K562 (cell line): ENCODE measurements at regions not wholly inside any gene's neighbourhood (a gene's known extent, or its start where the extent isn't known, plus 50 kb on each side); places are given as distances from the start of the nearest gene placed in this dataset.

Experiments
- ATAC-seq: fragments of 200-7000 bp; cut with Tn5 transposase; 3 replicates; pipeline ENCODE4 v1.9.1; 2020; ENCODE audit warnings: moderate library complexity
- BruUV-seq: library from RNA; stranded (reverse); fragments of 400-500 nt; replicated peaks from 2 replicates; lab custom pipeline; 2021; lab: Mats Ljungman, UMichigan
- CTCF ChIA-PET: fragments of 300-600 bp; formaldehyde crosslinking; extraction: SDS; loops from one replicate; lab custom pipeline; 2021; ENCODE audit warnings: low intra/inter-chr PET ratio; lab: Yijun Ruan, JAX
- POLR2A ChIA-PET: fragments of 300-600, 350-650 bp; sonication (Branson Sonifier 250); formaldehyde crosslinking; extraction: SDS; loops from one replicate; lab custom pipeline; 2021; ENCODE audit warnings: antibody characterized with exemption, inconsistent platforms; lab: Yijun Ruan, JAX
- DNase-seq, 4 experiments: peaks; one replicate each; pipeline versions ENCODE4 v3.0.0 to v3.0.0-alpha.2; 2011 to 2018; ENCODE audit warnings: low spot score in 3 of 4, mixed read lengths in 3 of 4; ENCODE audit errors: extremely low read depth in 1 of 4
- FAIRE-seq: peaks from 2 replicates; lab custom pipeline; 2011; peaks lifted over from hg19 to GRCh38; lab: Jason Lieb, UNC
- H2AFZ ChIP-seq: 2 replicates; pipeline ENCODE4 v1.6.0; 2011; ENCODE audit warnings: low read depth, low read length, control low read depth, inconsistent platforms
- H3K27ac ChIP-seq: fragments of 200-600 bp; 3 replicates; pipeline ENCODE4 v1.8.0; 2011; ENCODE audit warnings: low read depth, mild to moderate bottlenecking, control low read depth, inconsistent platforms, low read length, moderate library complexity, mixed read lengths; ENCODE audit errors: extremely low read depth
- H3K27me3 ChIP-seq, 2 experiments: fragments of 300-600 bp in 1 of 2; 2 replicates in 1 of 2; 3 replicates in 1 of 2; pipeline versions ENCODE4 v1.6.0 to v1.8.0; 2011; ENCODE audit warnings: inconsistent platforms in 2 of 2, low read length in 2 of 2, mild to moderate bottlenecking in 1 of 2, mixed read lengths in 1 of 2, moderate library complexity in 1 of 2; ENCODE audit not compliant: control insufficient read depth in 2 of 2, insufficient read depth in 2 of 2
- H3K36me3 ChIP-seq: fragments of 300-600 bp; 3 replicates; pipeline ENCODE4 v1.8.0; 2011; ENCODE audit warnings: mild to moderate bottlenecking, low read length, inconsistent platforms; ENCODE audit not compliant: control insufficient read depth, insufficient read depth
- H3K4me1 ChIP-seq, 2 experiments: fragments of 200-600 bp in 1 of 2; replicated peaks in 1 of 2; 2 replicates in 1 of 2; 3 replicates in 1 of 2; pipeline versions ENCODE4 v1.5.1 to v1.8.0; 2011; ENCODE audit warnings: inconsistent platforms in 2 of 2, low read length in 2 of 2, mild to moderate bottlenecking in 1 of 2, mixed read lengths in 1 of 2, moderate library complexity in 1 of 2; ENCODE audit not compliant: control insufficient read depth in 2 of 2, insufficient read depth in 2 of 2
- H3K4me2 ChIP-seq: 2 replicates; pipeline ENCODE4 v1.6.1; 2011; ENCODE audit warnings: low read length, control low read depth, inconsistent platforms, mixed read lengths; ENCODE audit not compliant: insufficient read depth
- H3K4me3 ChIP-seq: fragments of 200-600 bp; sonication (generic), shearing (Covaris generic); 2 replicates; pipeline ENCODE4 v1.5.1; 2016; ENCODE audit warnings: control low read depth, inconsistent platforms
- H3K79me2 ChIP-seq: fragments of 200-600 bp; 3 replicates; pipeline ENCODE4 v1.8.0; 2011; ENCODE audit warnings: low read length, inconsistent platforms; ENCODE audit not compliant: control insufficient read depth, insufficient read depth
- H3K9ac ChIP-seq, 2 experiments: 2 replicates each; pipeline versions ENCODE4 v1.6.0 to v1.6.1; 2011; ENCODE audit warnings: low read depth in 2 of 2, low read length in 2 of 2, control low read depth in 1 of 2, inconsistent platforms in 1 of 2, mild to moderate bottlenecking in 1 of 2, mixed read lengths in 1 of 2; ENCODE audit not compliant: insufficient read depth in 1 of 2
- H3K9me1 ChIP-seq: one replicate; pipeline ENCODE4 v1.6.0; 2011; ENCODE audit warnings: inconsistent platforms, mild to moderate bottlenecking, low read length, moderate library complexity; ENCODE audit not compliant: control insufficient read depth, insufficient read depth
- H3K9me3 ChIP-seq: replicated peaks from 2 replicates; pipeline ENCODE4 v1.5.1; 2011; ENCODE audit warnings: low read depth, low read length, inconsistent platforms; ENCODE audit not compliant: control insufficient read depth, insufficient read depth
- H4K20me1 ChIP-seq: replicated peaks from 2 replicates; pipeline ENCODE4 v1.6.1; 2011; ENCODE audit warnings: low read length, inconsistent platforms, mixed read lengths; ENCODE audit not compliant: control insufficient read depth, insufficient read depth
- ARID4B ChIP-seq: sonication (generic); formaldehyde crosslinking; IDR thresholded peaks from 2 replicates; pipeline ENCODE4 v1.8.0; 2022; ENCODE audit warnings: mild to moderate bottlenecking, missing genetic modification reagents
- DNMT1 ChIP-seq: fragments of 450-650 bp; IDR thresholded peaks from 2 replicates; pipeline ENCODE4 v1.6.1; 2016; ENCODE audit warnings: antibody characterized with exemption, mild to moderate bottlenecking
- IRF2 ChIP-seq: sonication (generic); formaldehyde crosslinking; IDR thresholded peaks from 2 replicates; pipeline ENCODE4 v1.8.1; 2022; ENCODE audit warnings: mild to moderate bottlenecking, missing genetic modification reagents
- KDM4B ChIP-seq, 2 experiments: fragments of 450-650 bp in 1 of 2; sonication (generic) in 1 of 2; IDR thresholded peaks; 2 replicates each; pipeline ENCODE4 v1.6.1; 2016 to 2017; ENCODE audit warnings: borderline replicate concordance in 2 of 2, antibody characterized with exemption in 1 of 2, low read depth in 1 of 2, mild to moderate bottlenecking in 1 of 2
- NELFE ChIP-seq: IDR thresholded peaks from 2 replicates; pipeline ENCODE4 v1.6.1; 2011; ENCODE audit warnings: mild to moderate bottlenecking; ENCODE audit not compliant: insufficient read depth, insufficient read length
- SETDB1 ChIP-seq: IDR thresholded peaks from one replicate; pipeline ENCODE4 v1.6.1; 2012; ENCODE audit warnings: low read length, control low read depth, inconsistent platforms
- TAF9B ChIP-seq: fragments of 450-650 bp; IDR thresholded peaks from 2 replicates; pipeline ENCODE4 v1.6.1; 2018; ENCODE audit warnings: mild to moderate bottlenecking; ENCODE audit not compliant: partially characterized antibody
- TEAD2 ChIP-seq: fragments of 450-650 bp; IDR thresholded peaks from 2 replicates; pipeline ENCODE4 v1.6.1; 2016; ENCODE audit warnings: missing genetic modification characterization, control low read depth, missing compliant biosample characterization
- YBX1 ChIP-seq: fragments of 450-650 bp; IDR thresholded peaks from 2 replicates; pipeline ENCODE4 v1.7.1; 2016; ENCODE audit warnings: mild to moderate bottlenecking
- ZEB2 ChIP-seq: fragments of 450-650 bp; IDR thresholded peaks from 2 replicates; pipeline ENCODE4 v1.6.1; 2016
- ZNF316 ChIP-seq: fragments of 450-650 bp; IDR thresholded peaks from 2 replicates; pipeline ENCODE4 v1.6.1; 2016
- WGBS: fragments of 100-300 bp; shearing (Covaris generic); methylation state at CpG from one replicate; pipeline ENCODE4 v1.1.6; 2016; ENCODE audit warnings: low coverage, mixed read lengths; ENCODE audit not compliant: insufficient coverage; ENCODE audit errors: missing lambda C conversion rate; 5-methylcytosine and 5-hydroxymethylcytosine counted together
- in situ Hi-C: fragments of 300-500 bp; cut with MboI; formaldehyde crosslinking; loops from 4 replicates; pipeline ENCODE4 v1.15.0; 2018; ENCODE audit warnings: inconsistent platforms, mixed read lengths
- intact Hi-C: fragments of 100-400 bp; cut with micrococcal nuclease; formaldehyde crosslinking; loops from 2 replicates; pipeline ENCODE4 v1.14.2; 2022
- TF ChIP-seq, protein P1 (sequence below): fragments of 250-450 bp; sonication (Bioruptor Pico); IDR thresholded peaks from 2 replicates; pipeline ENCODE4 v1.8.0; 2021; ENCODE audit warnings: borderline replicate concordance, mild to moderate bottlenecking, moderate library complexity; ENCODE audit not compliant: poor library complexity, severe bottlenecking

DNA sequence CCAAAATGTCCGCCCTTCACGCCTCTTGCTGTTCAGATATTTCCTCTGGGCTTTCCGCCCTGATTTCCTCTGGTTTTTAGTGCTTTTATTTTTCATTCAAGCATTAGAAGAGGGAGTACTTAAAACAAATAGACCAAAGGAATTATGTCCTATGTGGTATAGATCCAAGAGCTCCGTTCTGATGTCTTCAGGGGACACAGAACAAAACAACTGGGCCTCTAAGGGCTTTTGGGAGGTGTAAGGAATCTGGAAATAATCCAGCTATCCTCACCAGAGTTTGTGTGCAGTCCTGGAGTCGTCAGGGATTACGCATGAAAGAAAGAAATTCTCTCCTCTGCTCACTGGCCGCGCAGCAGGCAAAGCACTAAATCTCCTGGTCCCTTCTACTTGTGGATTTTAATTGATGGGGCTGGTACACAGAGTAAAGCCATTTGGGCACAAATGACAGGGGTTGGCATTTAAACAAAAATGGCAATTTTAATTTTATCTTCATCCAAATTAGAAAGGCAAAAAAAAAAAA, 999.2 kb downstream of the ADGRL3 start:
- Histone ChIP-seq H3K36me3 (no peaks in the 10 kb centered on the region), H2AFZ (no peak overlapping the region), H3K9ac (no peak overlapping the region), H3K4me3 (no peak overlapping the region), H4K20me1 (no peaks in the 10 kb centered on the region), H3K27ac (no peak overlapping the region), H3K4me1 (no peaks in the 10 kb centered on the region), H3K4me2 (no peak overlapping the region), H3K79me2 (no peaks in the 10 kb centered on the region)
- FAIRE-seq, result no peak
- intact Hi-C loops, result no loop called here
- CTCF ChIA-PET, result no interaction called here
- WGBS, result 0% methylated on average over 8 of the region's 8 CpGs
- TF ChIP-seq ZNF316, result no peak
- no peak for TF ChIP-seq NELFE
- TF ChIP-seq, protein P1, sequence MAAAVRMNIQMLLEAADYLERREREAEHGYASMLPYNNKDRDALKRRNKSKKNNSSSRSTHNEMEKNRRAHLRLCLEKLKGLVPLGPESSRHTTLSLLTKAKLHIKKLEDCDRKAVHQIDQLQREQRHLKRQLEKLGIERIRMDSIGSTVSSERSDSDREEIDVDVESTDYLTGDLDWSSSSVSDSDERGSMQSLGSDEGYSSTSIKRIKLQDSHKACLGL (CRISPR knock-in tag), result no peak
- TF ChIP-seq TEAD2 (tag), result no peak
- no peak for TF ChIP-seq SETDB1
- TF ChIP-seq YBX1, result no peak
- TF ChIP-seq ZEB2, result no peak
- no peak for TF ChIP-seq TAF9B
- TF ChIP-seq DNMT1, result no peak
- TF ChIP-seq KDM4B (IDR thresholded peaks at IDR 0.05; ENCODE audit: borderline replicate concordance in 2 of 2, low read depth in 1 of 2), result no peak
- TF ChIP-seq ARID4B, result no peak
- no peak for TF ChIP-seq IRF2 (CRISPR knock-in tag)
- TF ChIP-seq, all 486 proteins: peak for 0
- DNase-seq, result no peak
- in situ Hi-C loops, result no loop called here
- no peaks in the 10 kb centered on the region for H3K27me3 ChIP-seq
- no TSS peak for BruUV-seq
- ATAC-seq, result no peak
- H3K9me3 ChIP-seq, result no peaks in the 10 kb centered on the region
- H3K9me1 ChIP-seq, result no peaks in the 10 kb centered on the region
- POLR2A ChIA-PET, result no interaction called here
